HCT116 (cell line): ENCODE measurements at regions not wholly inside any gene's neighbourhood (a gene's known extent, or its start where the extent isn't known, plus 50 kb on each side); places are given as distances from the start of the nearest gene placed in this dataset.

Experiments
- ATAC-seq: fragments of 200-7000 bp; cut with Tn5 transposase; 2 replicates; pipeline ENCODE4 v1.9.1; 2020; ENCODE audit warnings: mild to moderate bottlenecking, moderate library complexity
- BruUV-seq: library from RNA; stranded (reverse); fragments of 400-500 nt; replicated peaks from 2 replicates; lab custom pipeline; 2021; lab: Mats Ljungman, UMichigan
- CTCF ChIA-PET: fragments of 300-600 bp; sonication (Branson Sonifier 250); formaldehyde crosslinking; loops from one replicate; lab custom pipeline; 2021; ENCODE audit warnings: antibody characterized with exemption; lab: Charles Lee
- POLR2A ChIA-PET: fragments of 300-600, 350-600 bp; sonication (Branson Sonifier 250); formaldehyde crosslinking; loops from one replicate; lab custom pipeline; 2021; ENCODE audit warnings: antibody characterized with exemption; lab: Charles Lee
- RAD21 ChIA-PET, 2 experiments: fragments of 300-600 bp; sonication (Branson Sonifier 250); formaldehyde crosslinking; loops; one replicate each; lab custom pipeline; 2023; ENCODE audit warnings: low total read pairs in 2 of 2; ENCODE audit not compliant: uncharacterized antibody in 2 of 2, unreplicated experiment in 2 of 2, low non-redundant PET in 1 of 2; lab: Charles Lee
- DNase-seq: peaks from one replicate; pipeline ENCODE4 v3.0.0-alpha.2; 2010; ENCODE audit warnings: low read depth, low spot score
- H2AFZ ChIP-seq: fragments of 200-600 bp; shearing (Covaris generic), sonication (generic); 2 replicates; pipeline ENCODE4 v1.6.1; 2017; ENCODE audit warnings: low read depth, mixed run types, mixed read lengths, antibody characterized with exemption, low read length; ENCODE audit not compliant: poor library complexity, severe bottlenecking
- H3K27ac ChIP-seq: 2 replicates; pipeline ENCODE4 v1.5.1; 2012; ENCODE audit warnings: low read depth, low read length
- H3K27me3 ChIP-seq: fragments of 200-600 bp; sonication (generic); 2 replicates; pipeline ENCODE4 v1.6.1; 2016; ENCODE audit warnings: mixed run types, low read length, mixed read lengths; ENCODE audit not compliant: insufficient read depth
- H3K36me3 ChIP-seq, 2 experiments: fragments of 200-500 bp in 1 of 2; fragments of 200-600 bp in 1 of 2; sonication (Bioruptor generic) in 1 of 2; sonication (generic) in 1 of 2; 2 replicates each; pipeline versions ENCODE4 v1.5.1 to v1.6.1; 2014 to 2016; ENCODE audit warnings: low read length in 2 of 2, inconsistent platforms in 1 of 2, mixed read lengths in 1 of 2, mixed run types in 1 of 2; ENCODE audit not compliant: insufficient read depth in 2 of 2, control insufficient read depth in 1 of 2
- H3K4me1 ChIP-seq, 2 experiments: fragments of 200-600 bp in 1 of 2; sonication (generic) in 1 of 2; 2 replicates each; pipeline versions ENCODE4 v1.5.1 to v1.6.1; 2012 to 2017; ENCODE audit warnings: low read length in 2 of 2, inconsistent platforms in 1 of 2, mild to moderate bottlenecking in 1 of 2, mixed read lengths in 1 of 2, mixed run types in 1 of 2, moderate library complexity in 1 of 2; ENCODE audit not compliant: insufficient read depth in 2 of 2, control insufficient read depth in 1 of 2
- H3K4me2 ChIP-seq: fragments of 200-600 bp; sonication (generic); 2 replicates; pipeline ENCODE4 v1.6.1; 2017; ENCODE audit warnings: mixed run types, low read length, mixed read lengths
- H3K4me3 ChIP-seq, 2 experiments: fragments of 200-600 bp in 1 of 2; sonication (generic) in 1 of 2; replicated peaks in 1 of 2; 2 replicates each; pipeline ENCODE4 v1.5.1; 2011 to 2016; ENCODE audit warnings: low read length in 2 of 2, control low read depth in 1 of 2, low read depth in 1 of 2, mild to moderate bottlenecking in 1 of 2, mixed read lengths in 1 of 2, mixed run types in 1 of 2
- H3K79me2 ChIP-seq: fragments of 200-600 bp; sonication (generic); 2 replicates; pipeline ENCODE4 v1.6.1; 2017; ENCODE audit warnings: mild to moderate bottlenecking, mixed run types, low read length, moderate library complexity, mixed read lengths; ENCODE audit not compliant: insufficient read depth
- H3K9ac ChIP-seq: fragments of 200-600 bp; sonication (generic); 2 replicates; pipeline ENCODE4 v1.6.1; 2016; ENCODE audit warnings: low read length, mixed read lengths
- H3K9me2 ChIP-seq: fragments of 200-600 bp; sonication (generic), shearing (Covaris generic); 2 replicates; pipeline ENCODE4 v1.6.1; 2017; ENCODE audit warnings: mixed run types, mild to moderate bottlenecking, moderate library complexity; ENCODE audit not compliant: insufficient read depth
- H3K9me3 ChIP-seq, 2 experiments: fragments of 200-500 bp in 1 of 2; fragments of 200-600 bp in 1 of 2; sonication (Bioruptor generic) in 1 of 2; sonication (generic) in 1 of 2; 2 replicates each; pipeline ENCODE4 v1.6.1; 2014 to 2017; ENCODE audit warnings: low read length in 2 of 2, mixed read lengths in 2 of 2, inconsistent platforms in 1 of 2, low read depth in 1 of 2, mild to moderate bottlenecking in 1 of 2, mixed run types in 1 of 2, moderate library complexity in 1 of 2; ENCODE audit not compliant: control insufficient read depth in 1 of 2, insufficient read depth in 1 of 2
- H4K20me1 ChIP-seq: fragments of 200-600 bp; sonication (generic), shearing (Covaris generic); 2 replicates; pipeline ENCODE4 v1.6.1; 2017; ENCODE audit warnings: mixed run types, mild to moderate bottlenecking, moderate library complexity; ENCODE audit not compliant: insufficient read depth
- ATF3 ChIP-seq: IDR thresholded peaks from 2 replicates; pipeline ENCODE4 v1.6.1; 2012
- CEBPB ChIP-seq: IDR thresholded peaks from 2 replicates; pipeline ENCODE4 v1.6.1; 2012; ENCODE audit warnings: low read depth
- CTCF ChIP-seq, 3 experiments: fragments of 200-600 bp in 1 of 3; sonication (generic) in 1 of 3; IDR thresholded peaks in 2 of 3; conservative IDR thresholded peaks in 1 of 3; 2 replicates each; pipeline ENCODE4 v1.5.1; 2012 to 2017; ENCODE audit warnings: low read depth in 2 of 3, low read length in 2 of 3, antibody characterized with exemption in 1 of 3, borderline replicate concordance in 1 of 3, control low read depth in 1 of 3, mild to moderate bottlenecking in 1 of 3, mixed read lengths in 1 of 3, mixed run types in 1 of 3, moderate library complexity in 1 of 3; ENCODE audit not compliant: insufficient read depth in 1 of 3
- EGR1 ChIP-seq: IDR thresholded peaks from 2 replicates; pipeline ENCODE4 v1.6.1; 2012; ENCODE audit warnings: low read depth
- ELF1 ChIP-seq: IDR thresholded peaks from 2 replicates; pipeline ENCODE4 v1.6.1; 2012; ENCODE audit warnings: low read depth, borderline replicate concordance
- EZH2 ChIP-seq: fragments of 200-600 bp; sonication (generic); IDR thresholded peaks from 2 replicates; pipeline ENCODE4 v1.6.1; 2017; ENCODE audit warnings: antibody characterized with exemption, mixed run types
- JUND ChIP-seq: IDR thresholded peaks from 2 replicates; pipeline ENCODE4 v1.6.1; 2012
- MAX ChIP-seq: IDR thresholded peaks from 2 replicates; pipeline ENCODE4 v1.6.1; 2012
- SRF ChIP-seq: IDR thresholded peaks from 2 replicates; pipeline ENCODE4 v1.6.1; 2012; ENCODE audit warnings: low read depth
- YY1 ChIP-seq: IDR thresholded peaks from 2 replicates; pipeline ENCODE4 v1.6.1; 2011; ENCODE audit warnings: low read length, low read depth, moderate library complexity, mild to moderate bottlenecking; ENCODE audit not compliant: insufficient replicate concordance; ENCODE audit errors: extremely low read depth
- intact Hi-C: fragments of 100-400 bp; cut with micrococcal nuclease; formaldehyde crosslinking; loops from 2 replicates; pipeline ENCODE4 v1.10.0; 2022
- TF ChIP-seq, protein P1 (sequence below): IDR thresholded peaks from 2 replicates; pipeline ENCODE4 v1.6.1; 2011; ENCODE audit warnings: mild to moderate bottlenecking, low read length, moderate library complexity; ENCODE audit not compliant: insufficient replicate concordance; ENCODE audit errors: extremely low read depth
- TF ChIP-seq, protein P2 (sequence below): IDR thresholded peaks from 2 replicates; pipeline ENCODE4 v1.6.1; 2012; ENCODE audit warnings: low read depth

DNA sequence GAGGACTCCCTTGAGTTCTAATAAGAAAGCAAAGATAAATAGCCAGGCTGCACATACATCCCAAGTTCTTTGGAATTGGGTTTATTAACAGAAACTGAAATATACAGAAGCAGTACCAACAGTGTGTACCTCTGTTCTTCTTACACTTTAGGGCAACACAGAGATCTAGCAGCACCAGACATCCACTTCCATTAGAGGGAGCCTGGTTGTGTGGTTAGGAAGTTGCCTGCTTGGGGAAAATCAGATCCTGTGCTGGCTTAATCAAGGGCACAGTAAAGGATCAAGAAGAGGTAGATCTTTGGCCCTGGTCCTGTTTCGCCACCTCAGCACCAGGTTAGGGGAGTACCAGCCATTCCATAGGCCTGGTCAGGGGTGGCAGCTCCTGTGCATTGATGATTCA lies 231.1 kb upstream of the ARHGAP24 start:
- Histone ChIP-seq H3K9ac (no peak overlapping the region), H3K9me2 (no peaks in the 10 kb centered on the region), H3K36me3 (no peaks in the 10 kb centered on the region), H3K4me2 (no peak overlapping the region), H2AFZ (no peak overlapping the region), H3K4me3 (no peak overlapping the region), H3K27ac (no peak overlapping the region), H3K4me1 (no peaks in the 10 kb centered on the region), H3K9me3 (no peaks in the 10 kb centered on the region), H4K20me1 (no peaks in the 10 kb centered on the region), H3K27me3 (no peaks in the 10 kb centered on the region), H3K79me2 (no peaks in the 10 kb centered on the region)
- no TSS peak for BruUV-seq
- POLR2A ChIA-PET = no interaction called here
- RAD21 ChIA-PET = no interaction called here
- DNase-seq (no peak), ATAC-seq (0 out of 2 replicates have a peak, but pooled peaks have one; percentile 47)
- TF ChIP-seq MAX (no peak), CEBPB (no peak), CTCF (IDR thresholded peaks at IDR 0.05 in 2 of 3, conservative IDR thresholded peaks at IDR 0.05 in 1 of 3; ENCODE audit: borderline replicate concordance in 1 of 3, insufficient read depth in 1 of 3, low read depth in 2 of 3, low read length in 2 of 3) (peak in 1 of 3 experiments; percentile 28; a peak in 1 of 6 replicates), EGR1 (no peak)
- intact Hi-C loops = no loop called here
- CTCF ChIA-PET = no interaction called here

- Histone ChIP-seq H2AFZ (no peak overlapping the region), H3K79me2 (no peaks in the 10 kb centered on the region), H3K36me3 (no peaks in the 10 kb centered on the region), H3K27me3 (no peaks in the 10 kb centered on the region), H4K20me1 (no peaks in the 10 kb centered on the region), H3K4me1 (no peaks in the 10 kb centered on the region), H3K9me3 (no peaks in the 10 kb centered on the region), H3K9me2 (no peaks in the 10 kb centered on the region), H3K9ac (no peak overlapping the region), H3K4me2 (no peak overlapping the region), H3K4me3 (no peak overlapping the region), H3K27ac (no peak overlapping the region)
- ChIA-PET RAD21 (no interaction called here), CTCF (no interaction called here), POLR2A (no interaction called here)
- ATAC-seq (no peak), DNase-seq (no peak)
- no TSS peak for BruUV-seq
- intact Hi-C loops = no loop called here
- no peak for TF ChIP-seq ELF1
- no peak for TF ChIP-seq ATF3
- TF ChIP-seq, protein P1, sequence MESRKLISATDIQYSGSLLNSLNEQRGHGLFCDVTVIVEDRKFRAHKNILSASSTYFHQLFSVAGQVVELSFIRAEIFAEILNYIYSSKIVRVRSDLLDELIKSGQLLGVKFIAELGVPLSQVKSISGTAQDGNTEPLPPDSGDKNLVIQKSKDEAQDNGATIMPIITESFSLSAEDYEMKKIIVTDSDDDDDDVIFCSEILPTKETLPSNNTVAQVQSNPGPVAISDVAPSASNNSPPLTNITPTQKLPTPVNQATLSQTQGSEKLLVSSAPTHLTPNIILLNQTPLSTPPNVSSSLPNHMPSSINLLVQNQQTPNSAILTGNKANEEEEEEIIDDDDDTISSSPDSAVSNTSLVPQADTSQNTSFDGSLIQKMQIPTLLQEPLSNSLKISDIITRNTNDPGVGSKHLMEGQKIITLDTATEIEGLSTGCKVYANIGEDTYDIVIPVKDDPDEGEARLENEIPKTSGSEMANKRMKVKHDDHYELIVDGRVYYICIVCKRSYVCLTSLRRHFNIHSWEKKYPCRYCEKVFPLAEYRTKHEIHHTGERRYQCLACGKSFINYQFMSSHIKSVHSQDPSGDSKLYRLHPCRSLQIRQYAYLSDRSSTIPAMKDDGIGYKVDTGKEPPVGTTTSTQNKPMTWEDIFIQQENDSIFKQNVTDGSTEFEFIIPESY = no peak
- no peak for TF ChIP-seq EZH2
- no peak for TF ChIP-seq JUND
- TF ChIP-seq SRF = no peak
- TF ChIP-seq, protein P2, sequence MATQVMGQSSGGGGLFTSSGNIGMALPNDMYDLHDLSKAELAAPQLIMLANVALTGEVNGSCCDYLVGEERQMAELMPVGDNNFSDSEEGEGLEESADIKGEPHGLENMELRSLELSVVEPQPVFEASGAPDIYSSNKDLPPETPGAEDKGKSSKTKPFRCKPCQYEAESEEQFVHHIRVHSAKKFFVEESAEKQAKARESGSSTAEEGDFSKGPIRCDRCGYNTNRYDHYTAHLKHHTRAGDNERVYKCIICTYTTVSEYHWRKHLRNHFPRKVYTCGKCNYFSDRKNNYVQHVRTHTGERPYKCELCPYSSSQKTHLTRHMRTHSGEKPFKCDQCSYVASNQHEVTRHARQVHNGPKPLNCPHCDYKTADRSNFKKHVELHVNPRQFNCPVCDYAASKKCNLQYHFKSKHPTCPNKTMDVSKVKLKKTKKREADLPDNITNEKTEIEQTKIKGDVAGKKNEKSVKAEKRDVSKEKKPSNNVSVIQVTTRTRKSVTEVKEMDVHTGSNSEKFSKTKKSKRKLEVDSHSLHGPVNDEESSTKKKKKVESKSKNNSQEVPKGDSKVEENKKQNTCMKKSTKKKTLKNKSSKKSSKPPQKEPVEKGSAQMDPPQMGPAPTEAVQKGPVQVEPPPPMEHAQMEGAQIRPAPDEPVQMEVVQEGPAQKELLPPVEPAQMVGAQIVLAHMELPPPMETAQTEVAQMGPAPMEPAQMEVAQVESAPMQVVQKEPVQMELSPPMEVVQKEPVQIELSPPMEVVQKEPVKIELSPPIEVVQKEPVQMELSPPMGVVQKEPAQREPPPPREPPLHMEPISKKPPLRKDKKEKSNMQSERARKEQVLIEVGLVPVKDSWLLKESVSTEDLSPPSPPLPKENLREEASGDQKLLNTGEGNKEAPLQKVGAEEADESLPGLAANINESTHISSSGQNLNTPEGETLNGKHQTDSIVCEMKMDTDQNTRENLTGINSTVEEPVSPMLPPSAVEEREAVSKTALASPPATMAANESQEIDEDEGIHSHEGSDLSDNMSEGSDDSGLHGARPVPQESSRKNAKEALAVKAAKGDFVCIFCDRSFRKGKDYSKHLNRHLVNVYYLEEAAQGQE = no peak
- TF ChIP-seq YY1 = no peak
These were observed 230.3 kb upstream of the ARHGAP24 start for GRCh38 chr4:85244638-85245037.
